ENCODE measurements at regions not wholly inside any gene's neighbourhood (a gene's known extent, or its start where the extent isn't known, plus 50 kb on each side); places are given as distances from the start of the nearest gene placed in this dataset.

- TF ChIP-seq, protein P1, sequence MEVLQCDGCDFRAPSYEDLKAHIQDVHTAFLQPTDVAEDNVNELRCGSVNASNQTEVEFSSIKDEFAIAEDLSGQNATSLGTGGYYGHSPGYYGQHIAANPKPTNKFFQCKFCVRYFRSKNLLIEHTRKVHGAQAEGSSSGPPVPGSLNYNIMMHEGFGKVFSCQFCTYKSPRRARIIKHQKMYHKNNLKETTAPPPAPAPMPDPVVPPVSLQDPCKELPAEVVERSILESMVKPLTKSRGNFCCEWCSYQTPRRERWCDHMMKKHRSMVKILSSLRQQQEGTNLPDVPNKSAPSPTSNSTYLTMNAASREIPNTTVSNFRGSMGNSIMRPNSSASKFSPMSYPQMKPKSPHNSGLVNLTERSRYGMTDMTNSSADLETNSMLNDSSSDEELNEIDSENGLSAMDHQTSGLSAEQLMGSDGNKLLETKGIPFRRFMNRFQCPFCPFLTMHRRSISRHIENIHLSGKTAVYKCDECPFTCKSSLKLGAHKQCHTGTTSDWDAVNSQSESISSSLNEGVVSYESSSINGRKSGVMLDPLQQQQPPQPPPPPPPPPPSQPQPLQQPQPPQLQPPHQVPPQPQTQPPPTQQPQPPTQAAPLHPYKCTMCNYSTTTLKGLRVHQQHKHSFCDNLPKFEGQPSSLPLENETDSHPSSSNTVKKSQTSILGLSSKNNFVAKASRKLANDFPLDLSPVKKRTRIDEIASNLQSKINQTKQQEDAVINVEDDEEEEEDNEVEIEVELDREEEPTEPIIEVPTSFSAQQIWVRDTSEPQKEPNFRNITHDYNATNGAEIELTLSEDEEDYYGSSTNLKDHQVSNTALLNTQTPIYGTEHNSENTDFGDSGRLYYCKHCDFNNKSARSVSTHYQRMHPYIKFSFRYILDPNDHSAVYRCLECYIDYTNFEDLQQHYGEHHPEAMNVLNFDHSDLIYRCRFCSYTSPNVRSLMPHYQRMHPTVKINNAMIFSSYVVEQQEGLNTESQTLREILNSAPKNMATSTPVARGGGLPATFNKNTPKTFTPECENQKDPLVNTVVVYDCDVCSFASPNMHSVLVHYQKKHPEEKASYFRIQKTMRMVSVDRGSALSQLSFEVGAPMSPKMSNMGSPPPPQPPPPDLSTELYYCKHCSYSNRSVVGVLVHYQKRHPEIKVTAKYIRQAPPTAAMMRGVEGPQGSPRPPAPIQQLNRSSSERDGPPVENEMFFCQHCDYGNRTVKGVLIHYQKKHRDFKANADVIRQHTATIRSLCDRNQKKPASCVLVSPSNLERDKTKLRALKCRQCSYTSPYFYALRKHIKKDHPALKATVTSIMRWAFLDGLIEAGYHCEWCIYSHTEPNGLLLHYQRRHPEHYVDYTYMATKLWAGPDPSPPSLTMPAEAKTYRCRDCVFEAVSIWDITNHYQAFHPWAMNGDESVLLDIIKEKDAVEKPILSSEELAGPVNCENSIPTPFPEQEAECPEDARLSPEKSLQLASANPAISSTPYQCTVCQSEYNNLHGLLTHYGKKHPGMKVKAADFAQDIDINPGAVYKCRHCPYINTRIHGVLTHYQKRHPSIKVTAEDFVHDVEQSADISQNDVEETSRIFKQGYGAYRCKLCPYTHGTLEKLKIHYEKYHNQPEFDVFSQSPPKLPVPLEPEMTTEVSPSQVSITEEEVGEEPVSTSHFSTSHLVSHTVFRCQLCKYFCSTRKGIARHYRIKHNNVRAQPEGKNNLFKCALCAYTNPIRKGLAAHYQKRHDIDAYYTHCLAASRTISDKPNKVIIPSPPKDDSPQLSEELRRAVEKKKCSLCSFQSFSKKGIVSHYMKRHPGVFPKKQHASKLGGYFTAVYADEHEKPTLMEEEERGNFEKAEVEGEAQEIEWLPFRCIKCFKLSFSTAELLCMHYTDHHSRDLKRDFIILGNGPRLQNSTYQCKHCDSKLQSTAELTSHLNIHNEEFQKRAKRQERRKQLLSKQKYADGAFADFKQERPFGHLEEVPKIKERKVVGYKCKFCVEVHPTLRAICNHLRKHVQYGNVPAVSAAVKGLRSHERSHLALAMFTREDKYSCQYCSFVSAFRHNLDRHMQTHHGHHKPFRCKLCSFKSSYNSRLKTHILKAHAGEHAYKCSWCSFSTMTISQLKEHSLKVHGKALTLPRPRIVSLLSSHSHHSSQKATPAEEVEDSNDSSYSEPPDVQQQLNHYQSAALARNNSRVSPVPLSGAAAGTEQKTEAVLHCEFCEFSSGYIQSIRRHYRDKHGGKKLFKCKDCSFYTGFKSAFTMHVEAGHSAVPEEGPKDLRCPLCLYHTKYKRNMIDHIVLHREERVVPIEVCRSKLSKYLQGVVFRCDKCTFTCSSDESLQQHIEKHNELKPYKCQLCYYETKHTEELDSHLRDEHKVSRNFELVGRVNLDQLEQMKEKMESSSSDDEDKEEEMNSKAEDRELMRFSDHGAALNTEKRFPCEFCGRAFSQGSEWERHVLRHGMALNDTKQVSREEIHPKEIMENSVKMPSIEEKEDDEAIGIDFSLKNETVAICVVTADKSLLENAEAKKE (CRISPR knock-in tag; IDR thresholded peaks at IDR 0.05), result no peak
- no peak for TF ChIP-seq JUNB (IDR thresholded peaks at IDR 0.05; ENCODE audit: unreplicated experiment)
- no peak for TF ChIP-seq REST (IDR thresholded peaks at IDR 0.05; ENCODE audit: unreplicated experiment)
Observed at GRCh38 chr12:107484230-107484629, 201.4 kb upstream of the PWP1 start (continued).

DNA sequence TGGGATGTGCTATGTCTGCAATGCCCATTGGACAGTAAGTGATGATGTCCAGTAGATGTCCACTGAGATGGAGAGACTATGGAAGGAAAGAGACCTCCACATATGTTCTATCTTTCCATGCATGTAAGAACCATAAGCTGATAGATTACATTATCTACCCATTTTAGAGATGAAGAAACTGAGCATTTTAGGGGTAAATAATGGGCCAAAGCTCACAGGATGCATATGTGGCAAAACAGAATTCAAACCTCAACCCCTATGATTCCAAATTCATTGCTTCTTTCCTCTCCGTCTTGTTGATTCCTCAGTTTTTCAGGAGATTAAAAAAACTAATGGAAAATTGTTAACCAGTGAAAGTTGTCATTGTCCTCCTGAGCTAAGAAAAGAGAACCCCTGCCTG is 200.7 kb upstream of the PWP1 start:
- H3K4me1 Mint-ChIP-seq, result no peaks in the 10 kb centered on the region; the same call in 2 of the 3 replicates
- Histone ChIP-seq H3K4me1 (ENCODE audit: insufficient read depth) (no peaks in the 10 kb centered on the region), H3K4me2 (no peak overlapping the region), H3K36me3 (ENCODE audit: insufficient read depth) (no peaks in the 10 kb centered on the region), H4K20me1 (replicated peaks; ENCODE audit: insufficient read depth) (no peaks in the 10 kb centered on the region; the same call in 1 of the 2 replicates), H3F3A (replicated peaks; ENCODE audit: low read depth) (no peaks in the 10 kb centered on the region), H3K27me3 (ENCODE audit: insufficient read depth) (no peaks in the 10 kb centered on the region), H3K27ac (ENCODE audit: low read depth) (no peak overlapping the region), H2AFZ (no peak overlapping the region), H3K79me2 (replicated peaks; ENCODE audit: insufficient read depth) (no peaks in the 10 kb centered on the region), H3K4me3 (no peak overlapping the region), H3K9me2 (ENCODE audit: insufficient read depth) (no peaks in the 10 kb centered on the region)
- peaks cover 7% of the 10 kb centered on the region for H3K27me3 Mint-ChIP-seq (ENCODE audit: insufficient read depth, low read depth, poor library complexity)
- H3K27ac Mint-ChIP-seq, result no peak overlapping the region
- no peak overlapping the region for H3K4me3 Mint-ChIP-seq
- no peak for ATAC-seq
- DNase-seq (ENCODE audit: low spot score), result no peak
- no peak for TF ChIP-seq JUNB (IDR thresholded peaks at IDR 0.05; ENCODE audit: unreplicated experiment)
- TF ChIP-seq CREB1 (CRISPR knock-in tag; IDR thresholded peaks at IDR 0.05; ENCODE audit: low read depth), result no peak
- TF ChIP-seq, protein P2, sequence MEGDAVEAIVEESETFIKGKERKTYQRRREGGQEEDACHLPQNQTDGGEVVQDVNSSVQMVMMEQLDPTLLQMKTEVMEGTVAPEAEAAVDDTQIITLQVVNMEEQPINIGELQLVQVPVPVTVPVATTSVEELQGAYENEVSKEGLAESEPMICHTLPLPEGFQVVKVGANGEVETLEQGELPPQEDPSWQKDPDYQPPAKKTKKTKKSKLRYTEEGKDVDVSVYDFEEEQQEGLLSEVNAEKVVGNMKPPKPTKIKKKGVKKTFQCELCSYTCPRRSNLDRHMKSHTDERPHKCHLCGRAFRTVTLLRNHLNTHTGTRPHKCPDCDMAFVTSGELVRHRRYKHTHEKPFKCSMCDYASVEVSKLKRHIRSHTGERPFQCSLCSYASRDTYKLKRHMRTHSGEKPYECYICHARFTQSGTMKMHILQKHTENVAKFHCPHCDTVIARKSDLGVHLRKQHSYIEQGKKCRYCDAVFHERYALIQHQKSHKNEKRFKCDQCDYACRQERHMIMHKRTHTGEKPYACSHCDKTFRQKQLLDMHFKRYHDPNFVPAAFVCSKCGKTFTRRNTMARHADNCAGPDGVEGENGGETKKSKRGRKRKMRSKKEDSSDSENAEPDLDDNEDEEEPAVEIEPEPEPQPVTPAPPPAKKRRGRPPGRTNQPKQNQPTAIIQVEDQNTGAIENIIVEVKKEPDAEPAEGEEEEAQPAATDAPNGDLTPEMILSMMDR (conservative IDR thresholded peaks at IDR 0.05; ENCODE audit: low read depth in 2 of 2), result no peak
- H3K9me3 Mint-ChIP-seq, result no peaks in the 10 kb centered on the region
- H3K36me3 Mint-ChIP-seq (ENCODE audit: low read depth), result no peaks in the 10 kb centered on the region

All from GM23338 (cell line).